Stimulated activated CD4-positive, alpha-beta T cell treated with anti-CD3 and anti-CD28 coated beads, Interleukin-2, amount 100 ng/mL, for 48 hours (primary cell): ENCODE measurements at regions not wholly inside any gene's neighbourhood (a gene's known extent, or its start where the extent isn't known, plus 50 kb on each side); places are given as distances from the start of the nearest gene placed in this dataset.
"Not testable (repeated sequence)": the region's sequence is repeated elsewhere in the genome, so short reads cannot be mapped to it uniquely, and the experiment has no call there.

Experiments used
- DNase-seq, 2 donors: peaks; one replicate each; pipeline ENCODE4 v3.0.0-alpha.2; 2020

DNA sequence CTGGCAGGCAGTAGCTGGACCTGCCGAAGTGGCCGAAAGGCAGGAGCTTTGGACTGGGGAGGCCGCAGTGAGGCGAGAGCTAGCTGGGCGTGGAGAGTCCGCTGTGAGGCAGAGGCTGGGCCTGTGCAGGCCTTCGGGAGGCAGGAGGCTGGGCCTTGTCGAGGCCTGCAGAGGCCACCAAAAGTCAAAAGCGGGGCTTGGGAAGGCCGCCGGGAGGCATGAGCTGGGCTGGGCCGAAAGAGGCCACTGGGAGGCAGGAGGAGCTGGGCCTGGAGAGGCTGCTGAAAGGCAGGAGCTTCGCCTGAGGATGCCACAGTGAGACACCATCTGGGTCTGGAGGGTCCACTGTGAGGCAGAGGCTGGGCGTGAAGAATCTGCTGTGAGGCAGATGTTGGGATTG lies 105.8 kb upstream of the TP53BP2 start:
- DNase-seq = not testable (repeated sequence)

DNA sequence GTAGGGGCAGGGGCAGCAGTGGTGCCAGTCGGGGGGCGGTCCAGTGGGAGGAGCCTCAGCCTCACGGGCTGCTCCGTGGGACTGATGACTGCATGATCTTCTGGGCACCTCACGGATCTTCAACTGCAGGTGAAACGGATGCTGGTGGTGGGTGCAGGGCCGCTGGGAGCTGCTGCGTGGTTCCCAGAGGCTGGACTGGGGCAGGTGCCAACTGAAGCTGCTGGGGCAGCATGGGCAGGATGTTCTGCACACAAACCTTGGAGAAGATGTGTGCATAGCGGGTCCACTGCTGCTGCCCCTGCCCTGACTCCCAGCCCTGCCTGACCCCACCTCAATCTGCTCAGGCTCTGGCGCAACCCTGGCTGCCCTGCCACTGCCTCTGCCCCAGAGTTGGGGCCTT lies 104.2 kb upstream of the TP53BP2 start:
- DNase-seq = not testable (repeated sequence)

- DNase-seq = not testable (repeated sequence)
Observed at GRCh38 chr1:223948041-223948440, 102.3 kb upstream of the TP53BP2 start.

GRCh38 chr1:223936592-223936991 lies 90.8 kb upstream of the TP53BP2 start:
- not testable (repeated sequence) for DNase-seq

- not testable (repeated sequence) for DNase-seq
Observed at GRCh38 chr1:223931476-223931875, 85.7 kb upstream of the TP53BP2 start.

DNA sequence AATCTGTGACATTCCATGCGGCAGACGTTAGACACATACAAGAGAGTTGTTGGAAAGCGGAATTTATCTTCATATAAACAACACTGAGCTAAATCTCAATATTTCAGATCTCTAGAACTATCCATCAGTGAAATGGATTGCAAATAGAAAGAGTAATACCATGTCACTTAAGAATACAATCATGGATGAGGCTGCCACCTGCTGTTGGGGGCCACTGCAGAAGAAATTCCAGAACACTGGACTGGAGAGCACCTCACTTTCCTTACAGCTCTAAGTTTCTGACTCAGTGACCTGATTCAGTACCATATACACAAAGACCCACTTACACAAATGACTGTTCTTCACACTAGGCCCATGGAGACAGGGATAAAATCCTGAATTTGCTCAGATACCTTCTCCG lies 75.1 kb upstream of the TP53BP2 start:
- not testable (repeated sequence) for DNase-seq

DNA sequence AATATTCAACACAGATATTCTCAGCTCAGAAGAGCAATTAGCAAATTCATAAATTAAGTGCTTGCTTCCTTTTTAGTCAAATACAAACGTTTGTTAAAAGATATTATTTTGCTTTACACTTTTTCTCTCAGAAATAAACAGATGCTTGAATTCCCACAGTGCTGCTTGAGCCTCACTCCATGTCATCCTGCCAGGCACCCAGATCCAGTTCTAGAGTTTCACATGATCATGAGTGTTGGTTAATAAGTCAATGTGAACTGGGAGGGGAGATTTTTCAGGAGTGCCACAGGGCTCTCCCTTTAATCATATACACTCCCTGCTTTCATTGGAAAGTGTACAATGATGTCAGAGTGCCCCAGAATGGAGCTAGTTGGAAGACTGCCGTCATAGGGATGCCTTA lies 69.7 kb upstream of the TP53BP2 start:
- DNase-seq = not testable (repeated sequence)

- not testable (repeated sequence) for DNase-seq
Observed at GRCh38 chr1:223913715-223914114, 68.0 kb upstream of the TP53BP2 start.

DNA sequence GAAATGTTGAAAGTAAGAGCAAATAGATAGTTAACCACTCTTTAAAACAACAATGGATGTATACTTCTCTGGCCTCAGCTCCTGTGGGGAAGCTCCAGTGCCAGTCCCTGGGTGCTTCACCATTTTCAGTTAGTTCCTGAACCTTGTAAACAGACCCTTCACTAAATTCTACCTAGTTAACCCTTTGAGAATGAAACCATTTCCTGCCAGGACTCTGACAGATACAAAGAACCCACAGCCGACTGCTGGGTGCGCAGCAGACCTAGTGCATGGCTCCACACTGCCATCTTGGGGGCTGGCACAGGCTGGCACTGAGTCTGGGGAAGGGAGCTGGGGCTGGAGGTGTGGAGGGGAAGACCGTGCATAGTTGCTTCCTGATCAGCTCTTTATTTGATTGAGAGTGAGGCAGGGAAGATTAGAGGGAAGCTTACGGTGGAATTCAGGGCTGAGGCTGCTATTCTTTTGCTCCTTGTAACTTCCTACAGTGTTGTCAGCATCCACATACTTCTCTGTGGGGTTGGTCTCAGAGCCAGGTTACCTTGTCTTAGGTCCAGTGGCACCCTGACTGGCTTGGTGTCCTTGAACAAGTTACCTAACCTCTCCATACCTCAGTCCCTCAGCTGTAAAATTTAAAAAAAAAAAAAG lies 62.3 kb upstream of the TP53BP2 start:
- DNase-seq = not testable (repeated sequence)

DNA sequence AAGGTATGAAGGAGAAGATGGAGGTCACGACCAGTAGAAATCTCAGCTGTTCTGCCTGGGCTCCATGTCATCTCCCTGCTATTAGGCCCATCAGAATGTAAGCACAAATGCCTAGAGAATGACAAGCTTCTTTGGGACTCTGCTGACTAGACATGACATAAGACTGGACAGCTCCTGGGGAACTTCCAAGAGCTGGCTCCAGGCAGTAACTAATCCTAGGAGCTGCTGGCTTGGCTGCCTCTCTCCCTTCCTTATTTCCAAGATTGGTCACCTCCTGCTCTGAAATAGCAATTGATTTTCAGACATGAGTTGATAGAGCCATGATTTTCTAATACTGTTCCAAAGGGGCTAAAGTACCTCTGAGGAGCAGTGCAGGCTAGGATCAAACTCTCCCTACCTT lies 57.5 kb upstream of the TP53BP2 start:
- not testable (repeated sequence) for DNase-seq

DNA sequence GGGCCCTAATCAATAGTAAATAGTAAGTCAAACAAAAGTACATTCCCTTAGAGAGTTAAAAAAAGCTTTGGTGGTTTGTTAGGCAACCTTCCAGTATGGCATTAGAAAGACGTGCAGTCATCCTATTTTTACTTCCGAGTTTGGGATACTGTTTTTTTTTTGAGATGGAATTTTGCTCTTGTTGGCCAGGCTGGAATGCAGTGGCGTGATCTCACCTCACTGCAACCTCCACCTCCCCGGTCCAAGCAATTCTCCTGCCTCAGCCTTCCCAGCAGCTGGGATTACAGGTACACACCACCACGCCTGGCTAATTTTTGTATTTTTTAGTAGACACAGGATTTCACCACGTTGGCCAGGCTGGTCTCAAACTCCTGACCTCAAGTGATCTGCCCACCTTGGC lies 54.0 kb upstream of the TP53BP2 start:
- not testable (repeated sequence) for DNase-seq

DNA sequence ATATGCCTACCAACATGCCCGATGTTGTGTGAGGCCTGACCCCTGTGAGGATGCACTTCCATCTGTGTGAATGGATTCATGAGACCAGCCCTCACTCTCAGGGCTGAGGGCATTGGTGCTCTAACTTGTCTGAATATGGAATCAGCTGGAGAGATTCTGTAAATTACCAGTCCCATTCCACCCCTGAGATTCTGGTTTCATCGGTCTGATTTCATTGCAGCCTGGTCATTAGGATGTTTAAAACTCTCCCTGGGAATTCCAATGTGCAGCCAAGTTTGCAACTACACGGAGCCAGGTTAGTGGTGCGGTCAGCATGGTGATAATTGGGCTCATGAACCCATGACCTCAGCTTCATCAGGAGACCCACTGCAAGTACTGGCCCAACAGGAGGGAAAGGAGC lies 51.4 kb upstream of the TP53BP2 start:
- not testable (repeated sequence) for DNase-seq

- not testable (repeated sequence) for DNase-seq
Observed at GRCh38 chr1:223895950-223896349, 50.2 kb upstream of the TP53BP2 start.
